Stimulated activated CD8-positive, alpha-beta memory T cell treated with anti-CD3 and anti-CD28 coated beads, Interleukin-12 subunit alpha, Interleukin-12 subunit beta, amount 100 ng/mL, for 4 hours (primary cell): ENCODE measurements at regions not wholly inside any gene's neighbourhood (a gene's known extent, or its start where the extent isn't known, plus 50 kb on each side); places are given as distances from the start of the nearest gene placed in this dataset.
"Not testable (repeated sequence)": the region's sequence is repeated elsewhere in the genome, so short reads cannot be mapped to it uniquely, and the experiment has no call there.

Experiments
- DNase-seq: peaks from one replicate; pipeline ENCODE4 v3.0.0-alpha.2; 2020; ENCODE audit warnings: low read depth

DNA sequence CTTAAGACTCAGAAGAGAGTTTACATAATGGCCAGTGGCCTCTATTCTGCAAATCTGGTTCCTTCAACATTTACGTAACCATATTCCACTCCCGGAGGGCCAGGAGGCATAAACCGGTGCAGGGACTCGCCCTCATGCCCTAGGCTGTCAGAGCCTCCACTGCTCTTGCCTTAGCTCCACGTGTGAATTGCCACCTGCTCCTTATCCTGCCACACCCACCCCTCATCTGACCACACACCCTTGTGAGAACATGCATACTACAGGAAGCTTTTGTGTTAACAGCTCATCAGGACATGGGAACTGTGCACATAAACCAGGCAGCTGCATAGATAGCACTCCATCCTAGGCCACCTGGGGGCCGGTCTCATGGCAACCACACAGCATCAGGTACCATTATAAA is 146.7 kb upstream of the PFKP start:
- DNase-seq, result no peak

DNA sequence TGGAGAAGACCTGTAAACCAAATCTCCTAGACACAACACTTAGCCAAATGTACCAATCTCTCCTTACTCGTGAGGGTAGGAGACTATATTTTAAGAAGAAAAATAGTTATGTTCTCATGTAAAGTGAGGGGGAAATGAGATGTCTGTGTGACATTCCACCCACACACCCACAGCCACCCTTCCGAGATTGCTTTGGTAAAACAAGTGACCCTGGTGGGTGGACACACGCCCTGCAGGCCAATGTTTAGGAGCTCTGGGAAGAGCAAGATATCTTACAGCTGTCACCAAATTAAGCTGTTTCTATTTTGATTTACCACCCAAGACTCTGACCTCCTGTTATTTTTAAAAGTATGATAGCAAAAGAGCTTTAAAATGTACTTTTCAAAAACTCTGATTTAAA is 147.2 kb upstream of the PFKP start:
- no peak for DNase-seq

DNA sequence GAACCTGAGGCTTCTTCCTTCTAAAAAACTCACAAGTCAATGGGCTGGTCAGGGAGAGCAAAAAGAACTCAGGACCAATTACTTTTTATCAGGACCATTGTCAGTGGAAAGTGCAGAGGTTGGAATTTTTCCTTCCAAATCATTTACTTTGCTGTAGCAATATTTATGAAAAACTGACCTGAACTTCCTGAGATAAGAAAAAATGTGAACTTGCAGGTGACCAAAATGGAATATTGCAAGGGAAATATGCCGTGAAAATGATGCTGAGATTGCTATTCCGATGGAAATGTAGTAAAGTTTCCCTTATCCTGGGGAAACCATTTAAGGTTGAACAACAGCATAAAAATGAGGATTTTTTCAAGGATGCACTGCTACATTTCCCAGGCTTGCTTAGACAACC is 148.3 kb upstream of the PFKP start:
- DNase-seq, result no peak

DNA sequence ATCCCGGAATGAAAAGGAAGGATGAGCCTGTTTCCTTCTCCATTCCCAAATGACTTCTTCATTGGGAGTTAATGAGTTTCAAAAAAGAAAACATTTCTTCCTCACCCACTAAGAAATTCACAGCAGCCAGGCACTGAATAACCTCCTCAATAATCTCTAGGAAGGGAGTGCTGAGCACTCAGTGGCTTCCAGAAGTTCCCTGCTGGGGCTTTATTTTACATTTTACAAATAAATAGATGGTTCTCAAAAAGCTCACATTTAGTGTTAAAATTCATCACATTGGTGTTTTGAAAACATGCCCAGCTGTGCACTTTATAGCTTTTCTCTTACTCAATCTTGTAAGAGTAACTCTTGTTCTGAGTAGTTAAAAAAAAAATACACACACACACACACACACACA is 148.9 kb upstream of the PFKP start:
- DNase-seq, result no peak

DNA sequence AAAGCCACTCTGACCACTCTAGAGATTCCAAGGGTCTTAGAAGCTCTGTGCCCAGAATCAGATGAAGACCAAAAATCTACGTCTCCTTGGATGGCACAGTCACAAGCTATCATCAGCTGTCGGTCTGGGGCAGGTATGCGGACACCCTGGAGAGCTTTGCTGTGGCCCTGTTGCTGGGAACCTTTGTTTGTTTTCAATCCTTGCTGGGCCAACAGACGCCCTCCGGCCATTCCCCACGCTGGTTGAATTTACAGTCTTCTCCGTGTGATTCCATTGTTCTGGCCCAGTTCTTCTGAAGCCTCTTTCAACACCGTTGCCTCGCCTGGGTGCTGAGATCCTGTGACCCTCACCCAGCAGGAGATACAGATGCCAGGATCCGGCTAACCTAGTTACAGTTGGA is 149.4 kb upstream of the PFKP start:
- no peak for DNase-seq

DNA sequence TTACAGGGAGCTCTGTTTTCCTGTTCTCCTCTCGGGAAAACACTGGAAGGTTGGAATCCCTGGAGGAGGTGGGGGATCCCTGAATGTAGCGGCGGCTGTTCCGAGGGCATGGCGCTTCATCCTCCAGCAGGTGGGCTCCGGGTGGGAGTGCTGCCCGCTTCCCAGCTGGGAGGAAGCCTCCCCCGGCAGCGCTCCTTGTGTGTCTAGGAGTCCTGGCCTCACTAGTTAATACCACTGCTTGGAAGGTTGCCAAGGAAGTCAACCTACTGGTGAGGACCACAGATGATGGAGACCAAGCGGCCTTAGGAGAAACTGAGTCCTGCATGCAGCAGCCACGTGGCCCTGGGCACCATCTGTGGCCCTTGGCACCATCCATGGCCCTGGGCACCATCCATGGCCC is 151.9 kb upstream of the PFKP start:
- no peak for DNase-seq

DNA sequence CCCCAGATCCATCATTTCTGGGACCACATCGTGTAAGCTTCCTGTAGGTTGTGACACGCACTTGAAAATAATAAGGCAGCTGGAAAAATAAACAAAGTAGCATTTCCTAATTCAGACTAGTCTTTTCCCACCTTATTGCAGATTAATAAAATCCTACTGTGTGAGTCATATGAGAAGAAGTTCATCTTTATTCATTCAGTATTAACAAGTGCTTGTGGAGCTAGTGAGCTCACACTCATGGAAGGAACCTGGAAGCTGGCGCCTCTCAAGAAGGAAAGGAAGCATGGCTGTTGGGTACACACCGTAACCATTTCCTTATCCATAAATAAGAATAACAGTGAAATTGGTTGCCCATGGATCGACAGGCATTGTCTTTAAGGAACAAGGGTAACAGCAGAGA is 152.6 kb upstream of the PFKP start:
- no peak for DNase-seq

DNA sequence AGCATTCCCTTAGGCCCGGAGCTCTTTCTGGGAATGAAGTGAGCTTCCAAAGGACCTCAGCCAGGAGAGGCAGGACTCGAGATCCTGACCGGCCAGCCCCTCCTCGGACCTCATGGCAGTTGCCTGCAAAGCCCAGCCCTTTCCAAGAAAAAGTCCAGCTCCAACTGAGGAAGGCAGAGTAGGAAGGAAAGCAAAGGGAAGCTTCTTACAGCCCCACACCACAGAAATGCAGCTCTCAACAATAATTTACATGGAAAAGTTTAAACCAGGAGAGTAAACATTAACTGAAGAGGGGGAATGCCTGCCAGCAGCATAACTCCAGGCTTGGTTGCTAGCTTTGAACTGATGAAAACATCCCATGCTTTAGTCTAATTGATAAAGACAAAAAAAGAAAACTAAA is 153.9 kb upstream of the PFKP start:
- DNase-seq, result no peak

DNA sequence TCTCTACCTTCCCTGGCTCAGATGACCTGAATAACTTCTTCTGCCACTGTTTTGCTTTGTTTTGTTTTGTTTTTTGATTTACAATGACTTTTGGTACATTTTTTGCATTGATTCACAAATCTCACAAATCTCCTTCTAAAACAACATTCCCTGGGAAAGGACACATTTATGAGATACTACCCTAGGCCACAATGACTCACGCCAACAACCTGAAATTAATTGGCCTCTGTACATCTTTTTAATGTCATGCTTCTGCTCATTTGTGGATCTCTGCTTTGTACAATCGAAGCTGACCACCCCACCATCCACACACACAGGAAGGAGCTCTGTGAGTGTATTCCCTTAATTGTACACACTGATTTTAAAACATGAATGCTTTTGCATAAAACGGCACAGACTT is 156.7 kb upstream of the PFKP start:
- no peak for DNase-seq

DNA sequence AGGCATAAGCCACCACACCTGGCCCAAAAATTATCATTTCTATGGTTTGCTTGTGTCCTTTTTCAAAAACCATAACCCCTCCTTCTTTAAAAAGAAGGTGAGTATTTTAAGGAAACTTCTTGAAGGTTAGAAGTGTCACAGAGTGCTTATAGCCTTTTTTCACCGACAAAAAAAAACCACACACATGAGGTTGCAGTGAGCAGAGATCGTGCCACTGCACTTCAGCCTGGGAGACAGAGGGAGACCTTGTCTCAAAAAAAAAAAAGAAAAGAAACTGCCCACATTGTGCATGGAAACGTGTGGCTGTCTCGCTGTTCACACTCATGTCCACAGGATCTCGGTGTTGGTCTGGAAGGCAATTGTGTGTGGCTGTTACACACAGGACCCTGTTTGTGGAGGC is 157.4 kb upstream of the PFKP start:
- DNase-seq, result no peak

DNA sequence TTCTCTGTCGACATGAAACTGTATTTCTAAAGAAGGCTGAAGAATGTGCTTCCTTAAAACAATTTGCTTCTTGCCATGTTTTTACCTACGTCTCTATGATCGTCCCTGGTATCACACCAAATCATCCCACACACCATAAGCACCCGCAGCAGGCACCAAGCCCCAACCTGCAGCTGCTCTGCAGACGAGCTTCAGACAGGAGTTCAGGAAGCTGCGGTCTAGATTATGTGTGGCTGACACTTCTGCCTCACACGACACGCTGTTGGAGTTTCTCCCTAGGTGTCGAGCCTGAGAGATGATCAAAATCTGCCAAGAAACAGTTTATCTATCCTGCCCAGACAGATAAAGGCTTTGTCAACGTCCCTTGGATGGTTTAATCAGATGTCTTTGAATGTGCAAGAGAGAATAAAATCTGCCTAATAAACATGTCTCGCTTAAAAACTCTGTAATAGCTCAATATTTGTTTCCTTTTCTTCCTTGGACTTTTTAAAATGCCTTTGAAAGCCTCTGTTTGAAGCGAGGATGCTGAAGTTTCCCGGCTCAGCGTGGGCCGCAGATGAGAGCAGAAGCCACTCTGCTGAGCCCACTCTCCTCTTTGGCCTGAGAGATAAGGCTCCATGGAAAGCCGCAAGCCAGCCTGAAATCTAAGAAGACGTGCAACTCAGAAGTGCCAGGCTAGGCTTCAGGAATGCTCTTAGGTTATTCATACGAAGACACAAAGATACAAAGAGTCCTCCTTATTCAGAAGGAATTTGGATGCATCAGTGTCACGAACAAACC is 158.3 kb upstream of the PFKP start:
- DNase-seq, result no peak

DNA sequence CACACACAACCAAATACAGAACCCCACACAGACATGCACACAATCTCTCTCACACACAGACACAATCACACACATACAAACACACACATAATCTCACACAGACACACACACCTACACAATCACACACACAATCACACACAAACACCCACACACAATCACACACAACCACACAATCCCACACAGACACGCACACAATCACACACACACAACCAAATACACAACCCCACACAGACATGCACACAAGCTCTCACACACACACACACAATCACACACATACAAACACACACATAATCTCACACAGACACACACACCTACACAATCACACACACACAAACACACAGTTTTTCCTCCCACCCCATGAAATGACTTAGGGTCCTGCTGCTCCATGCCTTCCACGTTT is 160.4 kb upstream of the PFKP start:
- DNase-seq, result no peak

DNA sequence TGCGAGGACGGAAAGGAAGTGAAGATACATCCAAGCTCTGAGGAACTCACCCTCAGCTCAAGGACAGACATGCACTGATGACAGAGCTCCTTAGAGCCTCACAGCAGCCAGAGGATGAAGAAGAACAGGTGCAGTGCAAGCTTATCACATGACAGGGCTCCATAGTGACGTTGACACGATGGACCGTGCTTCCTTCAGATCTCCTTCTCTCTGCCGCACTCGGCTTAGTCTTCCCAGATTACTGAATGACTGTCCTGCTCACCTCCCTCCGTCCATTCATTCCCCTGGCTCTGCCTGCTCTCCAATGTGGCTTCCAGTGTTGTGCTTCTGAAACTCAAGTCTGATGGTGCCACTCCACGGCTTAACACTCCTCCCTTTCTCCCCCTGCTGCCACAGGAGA is 161.5 kb upstream of the PFKP start:
- DNase-seq, result no peak

DNA sequence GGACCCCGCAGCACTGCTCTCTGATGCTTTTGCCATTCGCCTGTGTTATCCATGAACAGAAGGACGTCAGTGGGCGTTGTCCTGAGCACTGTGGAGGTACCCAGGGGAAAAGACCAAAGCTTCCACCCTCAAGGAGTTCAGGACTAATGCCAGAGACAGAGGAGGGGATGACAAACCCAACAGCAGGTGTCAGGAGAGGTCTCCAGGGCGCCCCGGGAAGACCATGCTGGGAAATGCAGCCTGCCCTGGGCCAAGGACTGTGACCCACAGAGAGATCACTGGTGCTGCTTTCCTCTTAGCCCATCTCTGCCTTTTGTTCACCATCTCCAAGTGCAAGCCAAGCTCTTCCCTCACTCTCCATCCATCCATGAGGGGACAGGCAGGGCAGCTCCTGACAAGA is 166.8 kb upstream of the PFKP start:
- no peak for DNase-seq

DNA sequence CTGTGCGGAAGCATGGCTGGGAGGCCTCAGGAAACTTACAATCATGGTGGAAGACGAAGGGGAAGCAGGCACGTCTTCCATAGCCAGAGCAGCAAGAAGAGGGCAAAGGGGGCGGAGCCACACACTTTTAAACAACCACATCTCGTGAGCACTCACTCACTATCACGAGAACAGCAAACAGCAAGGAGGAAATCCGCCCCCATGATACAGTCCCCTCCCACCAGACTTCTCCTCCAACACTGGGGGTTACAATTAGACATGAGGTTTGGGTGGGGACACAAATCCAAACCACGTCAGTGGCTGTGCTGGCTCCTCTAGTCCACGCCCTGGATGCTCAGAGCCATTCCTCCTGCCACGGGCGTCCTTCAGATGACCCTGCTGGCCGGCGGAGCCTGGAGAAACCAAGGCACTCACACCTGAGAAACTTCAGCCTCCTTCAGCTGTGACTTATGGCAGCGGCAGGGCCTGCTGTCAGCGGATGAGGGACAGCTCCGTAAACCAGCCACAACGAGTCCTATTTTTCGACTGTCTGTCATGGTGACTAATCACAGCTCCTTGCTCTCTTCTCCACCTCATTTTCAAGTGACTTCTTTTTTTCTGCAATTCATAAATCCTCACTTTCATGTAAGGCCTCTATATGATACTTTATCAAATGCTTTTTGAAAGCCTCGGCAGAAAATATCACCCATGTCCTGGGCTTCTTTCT is 167.9 kb upstream of the PFKP start:
- DNase-seq, result no peak

DNA sequence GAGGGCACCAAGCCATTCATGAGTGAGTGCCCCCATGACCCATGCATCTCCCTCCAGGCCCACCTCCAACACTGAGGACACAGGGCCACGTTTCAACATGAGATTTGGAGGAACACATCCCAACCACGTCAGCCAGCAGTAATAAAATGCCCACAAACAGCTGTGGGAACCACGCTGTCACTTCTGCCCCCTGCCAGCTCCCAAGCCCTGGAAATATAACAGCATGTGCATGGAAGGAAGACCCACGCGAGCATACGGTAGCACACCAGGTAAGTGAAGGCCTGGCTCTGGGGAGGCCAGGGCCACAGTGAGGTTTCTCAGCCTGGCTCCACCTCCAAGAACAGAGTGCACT is 168.9 kb upstream of the PFKP start:
- no peak for DNase-seq

DNA sequence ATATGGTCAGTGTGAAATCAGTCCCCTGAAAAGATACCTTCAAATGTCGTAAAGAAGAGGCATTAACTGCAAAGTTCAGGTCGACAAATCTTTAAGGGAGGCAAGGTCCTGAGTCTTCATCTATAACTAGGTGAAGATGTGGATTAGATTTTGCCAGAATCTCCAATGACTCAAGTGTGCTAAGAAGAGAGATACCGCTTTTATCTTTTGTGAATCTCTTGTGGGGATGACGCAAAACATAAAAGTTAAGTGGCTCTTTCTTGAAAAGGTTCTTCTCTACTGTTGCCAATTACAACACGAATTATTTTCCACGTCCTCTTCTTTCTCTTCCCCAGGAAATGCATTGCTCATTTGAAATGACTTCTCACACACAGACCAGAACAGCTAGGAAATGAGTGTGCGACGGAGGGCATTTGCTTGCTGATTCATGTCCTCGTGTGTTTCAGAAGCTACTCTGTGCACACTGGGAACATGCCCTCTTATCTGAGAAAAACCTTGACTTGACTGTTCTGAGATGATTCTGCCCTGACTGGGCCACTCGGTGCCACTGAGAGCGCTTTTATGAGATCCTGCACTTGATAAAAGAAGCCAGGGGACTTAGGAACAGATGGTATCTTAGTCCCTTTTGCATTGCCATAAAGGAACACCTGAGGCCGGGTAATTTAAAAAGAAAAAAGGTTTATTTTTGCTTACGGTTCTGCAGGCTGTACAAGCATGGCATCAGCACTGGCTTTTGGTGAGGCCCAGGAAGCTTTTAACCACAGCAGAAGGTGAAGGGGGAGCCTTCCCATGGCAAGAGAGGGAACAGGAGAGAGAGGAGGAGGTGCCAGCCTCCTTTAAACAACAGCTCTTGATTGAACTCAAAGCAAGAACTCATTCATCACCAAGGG is 169.5 kb upstream of the PFKP start:
- DNase-seq, result no peak

DNA sequence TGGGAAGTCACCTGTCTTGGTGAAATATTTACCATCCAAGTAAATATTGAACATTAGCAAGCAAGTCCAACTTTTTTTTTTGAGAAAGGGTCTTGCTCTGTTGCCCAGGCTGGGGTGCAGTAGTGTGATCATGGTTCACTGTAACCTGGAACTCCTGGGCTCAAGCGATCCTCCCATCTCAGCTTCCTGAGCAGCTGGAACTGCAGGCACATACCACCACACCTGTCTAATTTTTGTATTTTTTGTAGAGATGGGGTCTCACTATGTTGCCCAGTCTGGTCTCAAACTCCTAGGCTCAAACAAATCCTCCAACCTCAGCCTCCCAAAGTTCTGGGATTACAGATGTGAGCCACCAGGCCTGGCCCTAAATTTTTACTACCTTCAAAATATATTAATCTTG is 171.0 kb upstream of the PFKP start:
- not testable (repeated sequence) for DNase-seq

DNA sequence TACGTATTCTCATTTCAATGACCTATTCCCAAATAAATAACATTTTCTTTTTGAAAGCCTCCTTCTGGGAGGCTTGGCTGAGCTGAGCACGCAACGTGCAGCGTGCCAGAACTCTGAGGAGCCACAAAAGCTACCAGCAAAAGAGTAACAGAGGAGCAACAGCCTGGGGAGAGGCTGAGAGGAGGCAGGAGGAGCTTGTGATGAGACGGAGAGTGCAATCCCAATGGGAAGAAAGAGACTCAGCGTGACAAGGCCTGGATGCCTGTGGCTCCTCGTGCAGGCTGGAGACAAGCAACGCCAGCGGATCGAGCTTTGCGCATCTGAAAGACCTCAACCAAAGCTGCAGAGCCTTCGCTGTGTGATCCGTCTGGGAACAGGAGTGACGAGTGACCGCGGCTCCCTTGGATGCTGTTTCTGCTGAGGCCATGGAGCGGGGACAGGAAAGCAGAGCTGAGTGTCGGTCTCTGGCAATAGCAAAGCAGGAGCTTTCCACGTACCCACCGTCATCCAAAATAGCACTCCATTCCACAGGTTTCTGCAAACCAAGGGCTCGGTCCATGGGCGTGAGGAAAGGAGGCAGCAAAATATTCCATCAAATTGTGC is 171.7 kb upstream of the PFKP start:
- DNase-seq, result no peak

DNA sequence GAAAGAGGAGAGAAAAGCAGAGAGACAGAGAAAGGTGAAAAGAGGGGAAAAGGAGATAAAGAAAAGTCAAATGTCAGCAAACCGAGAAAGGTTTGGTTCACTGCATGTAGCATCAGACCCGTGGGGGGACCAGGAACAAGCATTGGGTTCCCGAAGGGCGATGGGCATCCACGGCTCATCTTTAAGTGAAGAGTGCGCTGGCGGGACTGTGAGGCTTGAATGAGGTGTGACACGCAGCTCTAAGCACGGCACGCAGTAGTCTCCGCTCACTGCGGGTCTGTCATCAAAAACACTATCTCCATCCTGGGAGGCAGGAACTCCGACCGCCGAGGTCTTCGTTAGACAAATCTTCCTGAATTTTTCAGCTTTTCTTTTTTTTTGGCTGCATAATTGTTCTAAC is 173.4 kb upstream of the PFKP start:
- no peak for DNase-seq

DNA sequence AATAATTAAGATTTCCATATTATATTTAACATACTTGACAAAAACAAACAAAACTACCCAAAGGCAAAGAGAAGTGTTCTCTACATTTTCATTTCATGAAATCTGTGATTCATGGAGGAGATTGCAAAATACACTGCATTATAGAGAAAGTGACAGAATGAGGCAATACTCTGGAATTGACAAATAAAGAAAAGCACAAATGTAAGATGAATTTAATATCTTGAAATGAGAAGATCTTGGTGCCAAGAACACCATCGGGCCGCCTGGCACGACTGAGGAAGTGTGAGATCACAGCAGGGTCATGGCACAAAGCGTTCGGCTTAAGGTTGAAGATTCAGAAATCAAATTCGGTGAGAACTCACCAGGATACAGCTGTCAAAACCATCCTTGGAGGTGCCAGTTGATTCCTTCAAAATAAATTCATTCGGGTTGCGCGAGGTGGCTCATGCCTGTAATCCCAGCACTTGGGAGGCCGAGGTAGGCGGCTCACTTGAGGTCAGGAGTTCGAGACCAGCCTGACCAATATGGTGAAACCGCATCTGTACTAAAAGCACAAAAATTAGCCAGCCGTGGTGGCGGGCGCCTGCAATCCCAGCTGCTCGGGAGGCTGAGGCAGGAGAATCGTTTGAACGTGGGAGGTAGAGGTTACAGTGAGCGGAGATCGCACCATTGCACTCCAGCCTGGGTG is 174.0 kb upstream of the PFKP start:
- DNase-seq, result no peak

DNA sequence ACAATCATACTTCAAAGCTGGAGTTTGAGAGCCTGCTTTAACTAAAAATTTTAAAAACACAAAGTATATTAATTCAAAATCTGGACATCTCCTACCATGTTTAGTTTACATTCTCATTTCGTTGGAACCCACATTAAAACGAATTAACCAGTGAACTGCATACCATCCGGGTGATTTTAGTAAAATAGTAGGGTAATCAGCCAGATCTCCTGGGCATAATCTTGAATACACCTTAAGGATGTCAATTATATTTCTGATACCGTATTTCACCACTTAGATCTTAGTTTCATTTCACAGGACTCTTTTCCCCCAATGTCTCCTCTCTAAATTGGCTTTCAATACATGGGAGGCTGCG is 175.6 kb upstream of the PFKP start:
- no peak for DNase-seq
